ENCODE measurements at regions not wholly inside any gene's neighbourhood (a gene's known extent, or its start where the extent isn't known, plus 50 kb on each side); places are given as distances from the start of the nearest gene placed in this dataset.

DNA sequence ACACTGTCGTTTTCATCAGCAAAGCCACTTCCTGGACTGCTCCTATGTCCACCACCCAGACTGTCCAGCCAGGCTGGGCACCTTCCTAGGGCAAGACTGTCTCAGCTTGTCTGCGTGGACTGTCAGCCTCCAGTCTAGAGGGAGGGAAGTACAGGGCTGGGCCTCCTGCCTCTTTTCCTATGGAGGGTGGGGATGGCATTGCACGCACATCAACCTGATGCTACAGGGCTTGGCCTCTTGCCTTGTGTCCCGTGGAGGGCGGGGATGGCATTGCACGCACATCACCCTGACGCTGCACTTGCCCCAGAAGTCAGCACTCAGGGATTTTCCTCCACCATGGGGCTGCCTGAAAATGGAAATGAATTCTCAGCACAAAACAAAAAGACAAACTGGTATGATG lies 304.2 kb upstream of the CDH4 start:
- H3K27ac ChIP-seq (ENCODE audit: low read depth, low read length), result no peak overlapping the region
- H3K4me3 ChIP-seq (ENCODE audit: low read depth, low read length), result no peak overlapping the region
- 85% methylated on average over 6 of the region's 7 CpGs for WGBS (ENCODE audit: insufficient coverage)

DNA sequence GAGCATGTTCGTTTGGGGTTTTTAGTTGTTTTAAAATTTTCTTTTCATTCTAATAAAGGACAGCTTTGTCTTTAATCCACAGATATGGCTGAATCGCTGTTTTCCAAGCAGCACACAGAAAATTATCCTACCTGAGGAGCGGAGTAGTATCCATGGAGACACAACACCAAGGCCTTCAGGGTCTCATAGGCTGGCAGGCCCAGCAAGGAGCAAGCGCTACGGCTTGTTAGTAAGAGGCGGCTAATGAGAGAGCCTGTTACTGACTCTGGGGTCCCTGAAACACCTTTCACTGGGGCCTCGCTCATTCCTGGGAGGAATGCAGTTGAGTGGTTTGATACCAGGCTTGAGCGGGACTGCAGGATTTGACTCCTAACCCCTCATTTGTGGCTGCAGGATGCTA lies 303.8 kb upstream of the CDH4 start:
- Histone ChIP-seq H3K4me1 (ENCODE audit: control insufficient read depth, insufficient read depth, low read length) (peaks cover 20% of the 10 kb centered on the region), H3K36me3 (ENCODE audit: control insufficient read depth, insufficient read depth, low read length) (no peaks in the 10 kb centered on the region), H3K4me3 (ENCODE audit: low read depth, low read length) (no peak overlapping the region), H3K9me3 (ENCODE audit: control insufficient read depth, insufficient read depth, low read length) (no peaks in the 10 kb centered on the region), H3K27me3 (ENCODE audit: control insufficient read depth, insufficient read depth, low read length) (no peaks in the 10 kb centered on the region), H3K27ac (ENCODE audit: low read depth, low read length) (no peak overlapping the region)
- peak in 2 of 6 donors; percentile 9 to 77 for DNase-seq (ENCODE audit: low read depth in 4 of 6, low spot score in 6 of 6)
- 63% methylated on average over 6 of the region's 8 CpGs for WGBS (ENCODE audit: insufficient coverage)

More for the DNA sequence above, 304.2 kb upstream of the CDH4 start:
- H3K36me3 ChIP-seq (ENCODE audit: control insufficient read depth, insufficient read depth, low read length), result no peaks in the 10 kb centered on the region
- H3K9me3 ChIP-seq (ENCODE audit: control insufficient read depth, insufficient read depth, low read length), result no peaks in the 10 kb centered on the region
- H3K27me3 ChIP-seq (ENCODE audit: control insufficient read depth, insufficient read depth, low read length), result no peaks in the 10 kb centered on the region
- DNase-seq (ENCODE audit: low read depth in 4 of 6, low spot score in 6 of 6), result no peak
- peaks cover 20% of the 10 kb centered on the region for H3K4me1 ChIP-seq (ENCODE audit: control insufficient read depth, insufficient read depth, low read length)

DNA sequence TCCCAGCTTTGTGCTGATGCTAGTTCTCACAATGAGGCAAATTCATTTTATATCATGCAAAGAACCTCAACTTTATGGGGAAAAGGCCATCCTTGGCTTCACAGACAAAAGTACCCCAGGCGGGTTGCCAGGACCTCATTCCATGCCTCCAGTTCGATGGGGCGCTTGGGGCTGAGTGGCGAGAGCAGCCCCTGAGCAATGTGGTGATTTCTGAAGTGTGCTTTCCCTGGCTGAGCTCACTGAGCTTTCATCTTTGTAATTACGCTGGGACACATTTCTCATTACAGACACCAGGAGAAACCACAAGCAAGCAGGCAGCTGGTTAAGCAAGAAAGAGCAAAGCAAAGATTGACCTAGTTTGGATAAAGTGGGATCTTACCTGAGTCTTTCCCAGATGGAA lies 301.5 kb upstream of the CDH4 start:
- peak in 3 of 6 donors; percentile 8 to 77 (median 19) for DNase-seq (ENCODE audit: low read depth in 4 of 6, low spot score in 6 of 6)
- no peaks in the 10 kb centered on the region for H3K9me3 ChIP-seq (ENCODE audit: control insufficient read depth, insufficient read depth, low read length)
- 39% methylated on average over 4 of the region's 5 CpGs for WGBS (ENCODE audit: insufficient coverage)
- H3K27me3 ChIP-seq (ENCODE audit: control insufficient read depth, insufficient read depth, low read length), result no peaks in the 10 kb centered on the region
- H3K4me3 ChIP-seq (ENCODE audit: low read depth, low read length), result no peak overlapping the region
- H3K4me1 ChIP-seq (ENCODE audit: control insufficient read depth, insufficient read depth, low read length), result peaks cover 20% of the 10 kb centered on the region
- no peaks in the 10 kb centered on the region for H3K36me3 ChIP-seq (ENCODE audit: control insufficient read depth, insufficient read depth, low read length)
- no peak overlapping the region for H3K27ac ChIP-seq (ENCODE audit: low read depth, low read length)

DNA sequence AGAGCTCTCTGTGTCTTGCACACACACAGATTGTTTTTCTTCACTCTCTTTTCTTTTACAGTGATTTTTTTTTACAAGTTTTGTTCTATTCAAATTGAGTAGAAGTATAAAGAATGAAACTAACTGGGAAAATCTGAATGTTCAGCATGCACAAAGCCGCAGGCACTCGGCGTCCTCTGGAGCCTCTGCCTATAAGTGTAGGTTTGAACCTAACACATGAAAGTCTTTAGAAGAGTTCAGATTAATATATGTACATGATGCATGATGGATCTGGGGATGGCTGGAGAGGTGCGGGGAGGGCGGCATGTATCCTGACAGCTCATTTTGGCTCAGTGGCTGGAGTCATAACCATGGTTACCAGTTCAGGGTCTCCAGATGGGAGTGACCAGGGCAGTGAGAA lies 301.1 kb upstream of the CDH4 start:
- no peak for DNase-seq (ENCODE audit: low read depth in 4 of 6, low spot score in 6 of 6)
- Histone ChIP-seq H3K27ac (ENCODE audit: low read depth, low read length) (no peak overlapping the region), H3K36me3 (ENCODE audit: control insufficient read depth, insufficient read depth, low read length) (no peaks in the 10 kb centered on the region), H3K27me3 (ENCODE audit: control insufficient read depth, insufficient read depth, low read length) (no peaks in the 10 kb centered on the region), H3K9me3 (ENCODE audit: control insufficient read depth, insufficient read depth, low read length) (no peaks in the 10 kb centered on the region), H3K4me3 (ENCODE audit: low read depth, low read length) (no peak overlapping the region), H3K4me1 (ENCODE audit: control insufficient read depth, insufficient read depth, low read length) (peaks cover 20% of the 10 kb centered on the region)
- WGBS (ENCODE audit: insufficient coverage), result 60% methylated on average over 5 of the region's 5 CpGs

DNA sequence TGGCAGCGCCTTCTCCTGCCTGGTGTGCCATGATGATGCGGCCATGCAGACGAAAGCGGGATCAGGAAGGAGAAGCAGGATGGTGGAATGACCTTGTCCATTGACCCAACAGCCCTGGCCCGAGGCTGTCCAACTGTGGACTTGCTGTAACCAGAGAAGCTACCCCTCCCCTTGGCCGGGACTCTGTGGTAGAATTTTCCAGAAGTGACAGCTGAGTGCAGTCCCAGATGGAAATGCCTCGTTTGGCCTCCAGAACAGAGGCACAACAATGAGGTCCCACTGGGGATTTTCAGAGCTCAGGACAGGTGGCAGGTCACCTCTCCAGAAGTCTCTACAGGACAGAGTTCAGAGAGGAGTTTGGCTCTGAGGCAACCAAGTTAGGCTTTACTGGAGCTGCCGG lies 299.2 kb upstream of the CDH4 start:
- WGBS (ENCODE audit: insufficient coverage), result 92% methylated on average over 7 of the region's 8 CpGs
- H3K27me3 ChIP-seq (ENCODE audit: control insufficient read depth, insufficient read depth, low read length), result no peaks in the 10 kb centered on the region
- H3K36me3 ChIP-seq (ENCODE audit: control insufficient read depth, insufficient read depth, low read length), result no peaks in the 10 kb centered on the region
- H3K27ac ChIP-seq (ENCODE audit: low read depth, low read length), result no peak overlapping the region
- no peak overlapping the region for H3K4me3 ChIP-seq (ENCODE audit: low read depth, low read length)
- DNase-seq (ENCODE audit: low read depth in 4 of 6, low spot score in 6 of 6), result no peak
- H3K9me3 ChIP-seq (ENCODE audit: control insufficient read depth, insufficient read depth, low read length), result no peaks in the 10 kb centered on the region
- peaks cover 17% of the 10 kb centered on the region for H3K4me1 ChIP-seq (ENCODE audit: control insufficient read depth, insufficient read depth, low read length)

DNA sequence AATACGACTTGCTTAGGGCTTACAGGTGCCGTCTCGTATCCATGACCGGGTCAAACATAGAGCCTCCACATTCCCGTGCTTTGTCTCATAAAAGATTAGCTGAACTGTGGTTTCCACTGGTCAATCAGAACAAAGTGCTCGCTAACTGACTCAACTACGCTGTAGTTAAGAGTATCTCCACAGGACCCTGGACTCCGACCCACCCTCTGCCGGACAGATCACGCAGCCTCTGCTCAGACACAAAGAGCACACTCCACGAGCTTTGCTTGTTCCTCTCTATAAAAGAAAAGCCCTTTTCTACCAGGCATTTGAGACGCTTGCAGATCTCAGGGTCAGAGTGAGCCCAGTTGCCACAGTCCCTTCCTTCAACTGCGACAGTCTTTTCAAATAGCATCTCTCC lies 298.7 kb upstream of the CDH4 start:
- 76% methylated on average over 11 of the region's 13 CpGs for whole genome bisulfite sequencing (ENCODE audit: insufficient coverage)
- Histone ChIP-seq H3K27ac (ENCODE audit: low read depth, low read length) (no peak overlapping the region), H3K27me3 (ENCODE audit: control insufficient read depth, insufficient read depth, low read length) (no peaks in the 10 kb centered on the region), H3K9me3 (ENCODE audit: control insufficient read depth, insufficient read depth, low read length) (no peaks in the 10 kb centered on the region), H3K4me1 (ENCODE audit: control insufficient read depth, insufficient read depth, low read length) (peaks cover 15% of the 10 kb centered on the region), H3K36me3 (ENCODE audit: control insufficient read depth, insufficient read depth, low read length) (no peaks in the 10 kb centered on the region), H3K4me3 (ENCODE audit: low read depth, low read length) (no peak overlapping the region)
- DNase-seq (ENCODE audit: low read depth in 4 of 6, low spot score in 6 of 6), result no peak

DNA sequence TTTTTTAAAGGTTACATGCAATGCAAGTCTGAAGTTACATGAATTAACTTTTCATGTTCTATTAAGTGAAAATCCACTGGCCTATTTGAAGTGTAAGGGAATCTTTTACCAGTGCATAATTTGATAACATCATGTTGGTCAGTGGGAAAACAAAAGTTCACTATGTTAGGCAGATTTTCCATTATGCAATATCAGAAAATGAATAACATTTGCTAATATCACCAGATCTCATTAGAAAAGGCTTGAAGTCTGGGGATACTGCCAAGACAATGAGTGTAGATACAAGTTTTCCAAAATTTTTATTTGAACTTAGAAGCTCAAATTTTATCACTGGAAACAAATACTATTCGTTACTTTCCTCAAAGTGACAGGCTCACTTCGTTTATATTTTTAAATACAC lies 296.4 kb upstream of the CDH4 start:
- no peak for DNase-seq (ENCODE audit: low read depth in 4 of 6, low spot score in 6 of 6)
- Histone ChIP-seq H3K4me3 (ENCODE audit: low read depth, low read length) (no peak overlapping the region), H3K4me1 (ENCODE audit: control insufficient read depth, insufficient read depth, low read length) (peaks cover 11% of the 10 kb centered on the region), H3K36me3 (ENCODE audit: control insufficient read depth, insufficient read depth, low read length) (no peaks in the 10 kb centered on the region), H3K27me3 (ENCODE audit: control insufficient read depth, insufficient read depth, low read length) (no peaks in the 10 kb centered on the region), H3K27ac (ENCODE audit: low read depth, low read length) (no peak overlapping the region), H3K9me3 (ENCODE audit: control insufficient read depth, insufficient read depth, low read length) (peaks cover 2% of the 10 kb centered on the region)
- WGBS (ENCODE audit: insufficient coverage), result no CpG with 5 or more reads among the region's 2 CpGs

DNA sequence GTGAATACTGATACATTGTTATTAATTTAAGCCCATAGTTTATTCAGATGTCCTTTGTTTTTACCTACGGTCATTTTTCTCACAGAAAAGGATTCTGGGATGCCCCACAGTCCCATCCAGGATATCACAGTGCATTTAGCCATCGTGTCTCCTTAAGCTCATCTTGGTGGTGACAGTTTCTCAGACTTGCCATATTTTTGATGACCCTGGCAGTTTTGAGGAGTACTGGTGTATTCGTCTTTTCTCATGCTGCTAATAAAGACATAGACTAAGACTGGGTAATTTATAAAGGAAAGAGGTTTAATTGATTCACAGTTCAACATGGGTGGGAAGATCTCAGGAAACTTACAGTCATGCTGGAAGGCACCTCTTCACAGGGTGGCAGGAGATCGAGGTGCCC lies 295.9 kb upstream of the CDH4 start:
- no peak for DNase-seq (ENCODE audit: low read depth in 4 of 6, low spot score in 6 of 6)
- Histone ChIP-seq H3K36me3 (ENCODE audit: control insufficient read depth, insufficient read depth, low read length) (no peaks in the 10 kb centered on the region), H3K4me3 (ENCODE audit: low read depth, low read length) (no peak overlapping the region), H3K27me3 (ENCODE audit: control insufficient read depth, insufficient read depth, low read length) (no peaks in the 10 kb centered on the region), H3K27ac (ENCODE audit: low read depth, low read length) (no peak overlapping the region), H3K9me3 (ENCODE audit: control insufficient read depth, insufficient read depth, low read length) (peaks cover 2% of the 10 kb centered on the region), H3K4me1 (ENCODE audit: control insufficient read depth, insufficient read depth, low read length) (peaks cover 8% of the 10 kb centered on the region)
- 80% methylated on average over 1 of the region's 4 CpGs for WGBS (ENCODE audit: insufficient coverage)

DNA sequence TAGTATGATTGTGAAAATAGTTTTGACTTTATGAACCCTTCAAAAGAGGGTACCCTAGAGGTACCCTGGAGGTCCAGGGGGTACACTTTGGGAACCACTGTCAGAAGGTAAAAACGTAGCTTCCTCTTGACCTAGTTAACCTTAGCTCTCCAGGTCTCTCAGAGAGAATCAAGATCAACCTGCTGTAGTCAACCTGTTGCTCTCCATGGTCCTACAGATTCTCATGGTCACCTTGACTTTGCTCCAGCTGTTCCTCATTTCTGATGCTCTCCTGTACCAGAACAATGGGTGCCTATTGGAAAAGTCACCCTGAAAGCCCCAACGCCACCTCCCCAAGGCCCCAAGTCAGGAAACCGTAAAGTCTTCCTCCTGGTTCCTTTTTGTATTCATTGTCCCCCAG lies 294.4 kb upstream of the CDH4 start:
- H3K27me3 ChIP-seq (ENCODE audit: control insufficient read depth, insufficient read depth, low read length), result no peaks in the 10 kb centered on the region
- 86% methylated on average over 3 of the region's 3 CpGs for WGBS (ENCODE audit: insufficient coverage)
- peaks cover 3% of the 10 kb centered on the region for H3K4me1 ChIP-seq (ENCODE audit: control insufficient read depth, insufficient read depth, low read length)
- no peak overlapping the region for H3K4me3 ChIP-seq (ENCODE audit: low read depth, low read length)
- H3K27ac ChIP-seq (ENCODE audit: low read depth, low read length), result no peak overlapping the region
- H3K9me3 ChIP-seq (ENCODE audit: control insufficient read depth, insufficient read depth, low read length), result peaks cover 2% of the 10 kb centered on the region
- no peak for DNase-seq (ENCODE audit: low read depth in 4 of 6, low spot score in 6 of 6)
- H3K36me3 ChIP-seq (ENCODE audit: control insufficient read depth, insufficient read depth, low read length), result no peaks in the 10 kb centered on the region

DNA sequence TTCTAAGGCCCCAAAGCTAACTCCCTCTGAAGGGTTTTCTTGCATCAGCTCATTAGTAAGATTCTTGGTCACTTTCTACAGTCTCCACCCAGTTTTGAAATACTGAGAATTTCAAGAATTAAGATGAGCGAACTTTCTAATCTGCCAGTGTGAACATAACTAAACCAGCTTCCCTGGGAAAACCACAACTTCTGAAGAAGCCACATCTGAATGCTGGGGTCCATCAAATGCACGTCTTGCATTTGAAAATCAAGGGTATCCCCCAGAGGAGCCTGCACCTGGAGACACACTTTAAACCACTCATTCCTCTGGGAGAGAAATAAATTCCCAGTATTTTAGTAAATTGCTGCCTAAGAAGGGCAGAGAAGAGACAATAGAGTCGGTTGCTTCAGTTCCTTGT lies 292.1 kb upstream of the CDH4 start:
- Histone ChIP-seq H3K4me3 (ENCODE audit: low read depth, low read length) (no peak overlapping the region), H3K27me3 (ENCODE audit: control insufficient read depth, insufficient read depth, low read length) (no peaks in the 10 kb centered on the region), H3K36me3 (ENCODE audit: control insufficient read depth, insufficient read depth, low read length) (no peaks in the 10 kb centered on the region), H3K27ac (ENCODE audit: low read depth, low read length) (no peak overlapping the region), H3K4me1 (ENCODE audit: control insufficient read depth, insufficient read depth, low read length) (peaks cover 3% of the 10 kb centered on the region), H3K9me3 (ENCODE audit: control insufficient read depth, insufficient read depth, low read length) (peaks cover 2% of the 10 kb centered on the region)
- WGBS (ENCODE audit: insufficient coverage), result 100% methylated on average over 2 of the region's 3 CpGs
- no peak for DNase-seq (ENCODE audit: low read depth in 4 of 6, low spot score in 6 of 6)
